Body of pancreas (tissue), 4 donors: ENCODE measurements at regions not wholly inside any gene's neighbourhood (a gene's known extent, or its start where the extent isn't known, plus 50 kb on each side); places are given as distances from the start of the nearest gene placed in this dataset.

Experiments
- CTCF ChIP-seq, 7 experiments: fragments of 450-650 bp in 4 of 7; fragments of 200-600 bp in 3 of 7; sonication (generic) in 3 of 7; IDR thresholded peaks; one replicate each; pipeline ENCODE4 v1.5.1; 2016 to 2019; ENCODE audit warnings: antibody characterized with exemption in 7 of 7
- POLR2A ChIP-seq, 3 donors: fragments of 450-650 bp; IDR thresholded peaks; one replicate each; pipeline ENCODE4 v1.6.1; 2016; ENCODE audit warnings: antibody characterized with exemption in 3 of 3, mild to moderate bottlenecking in 2 of 3

- TF ChIP-seq CTCF (IDR thresholded peaks at IDR 0.05): no peak
- TF ChIP-seq POLR2A (IDR thresholded peaks at IDR 0.05): no peak
Observed at GRCh38 chr4:81785338-81785737, 313.6 kb upstream of the RASGEF1B start.
